ENCODE measurements at regions not wholly inside any gene's neighbourhood (a gene's known extent, or its start where the extent isn't known, plus 50 kb on each side); places are given as distances from the start of the nearest gene placed in this dataset.

- 29 to 45% (median 31%) methylated on average over 4 of the region's 4 CpGs for WGBS, 5 donors
Measured at GRCh38 chr20:4568361-4568959, 117.8 kb upstream of the PRNP start.

GRCh38 chr20:4567170-4567569 is 119.1 kb upstream of the PRNP start:
- Histone ChIP-seq H3K4me3 (no peak overlapping the region), H3K9me3 (peaks cover 0 to 5% (median 0%) of the 10 kb centered on the region in 8 donors), H3K4me1 (no peaks in the 10 kb centered on the region), H3K27ac (no peak overlapping the region), H3K27me3 (replicated peaks in 1 of 7) (peaks cover 0 to 9% (median 0%) of the 10 kb centered on the region in 7 donors), H3K36me3 (no peaks in the 10 kb centered on the region)
- TF ChIP-seq CTCF (IDR thresholded peaks at IDR 0.05 in 8 of 11, conservative IDR thresholded peaks at IDR 0.05 in 3 of 11), result no peak
- WGBS, 5 donors, result 40 to 49% (median 45%) methylated on average over 2 of the region's 2 CpGs
- intact Hi-C loops (cut with DNase I; ENCODE audit: low total_unique reads), result no loop called here
- DNase-seq, result no peak

More at GRCh38 chr20:4568361-4568959, 117.8 kb upstream of the PRNP start:
- Histone ChIP-seq H3K4me1 (no peaks in the 10 kb centered on the region), H3K9me3 (peaks cover 0 to 5% (median 0%) of the 10 kb centered on the region in 8 donors), H3K27ac (no peak overlapping the region), H3K4me3 (no peak overlapping the region), H3K27me3 (replicated peaks in 1 of 7) (peaks cover 0 to 6% (median 0%) of the 10 kb centered on the region in 7 donors), H3K36me3 (no peaks in the 10 kb centered on the region)
- no peak for TF ChIP-seq POLR2A (IDR thresholded peaks at IDR 0.05)
- TF ChIP-seq POLR2AphosphoS5 (IDR thresholded peaks at IDR 0.05), result no peak
- TF ChIP-seq CTCF (IDR thresholded peaks at IDR 0.05 in 8 of 11, conservative IDR thresholded peaks at IDR 0.05 in 3 of 11), result no peak
- intact Hi-C loops (cut with DNase I; ENCODE audit: low total_unique reads), result no loop called here
- no peak for DNase-seq

GRCh38 chr20:4563534-4563933 is 122.7 kb upstream of the PRNP start:
- intact Hi-C loops (cut with DNase I; ENCODE audit: low total_unique reads), result no loop called here
- Histone ChIP-seq H3K4me1 (no peaks in the 10 kb centered on the region), H3K27ac (no peak overlapping the region), H3K36me3 (no peaks in the 10 kb centered on the region), H3K4me3 (no peak overlapping the region), H3K27me3 (replicated peaks in 1 of 7) (peaks cover 0 to 18% (median 0%) of the 10 kb centered on the region in 7 donors), H3K9me3 (peaks cover 0 to 9% (median 0%) of the 10 kb centered on the region in 8 donors)
- DNase-seq, result no peak
- WGBS, 5 donors, result 11 to 22% (median 14%) methylated on average over 4 of the region's 4 CpGs
- TF ChIP-seq POLR2A (IDR thresholded peaks at IDR 0.05), result no peak
- no peak for TF ChIP-seq POLR2AphosphoS5 (IDR thresholded peaks at IDR 0.05)
- no peak for TF ChIP-seq CTCF (IDR thresholded peaks at IDR 0.05 in 8 of 11, conservative IDR thresholded peaks at IDR 0.05 in 3 of 11)

GRCh38 chr20:4563031-4563430 is 123.2 kb upstream of the PRNP start:
- Histone ChIP-seq H3K4me1 (no peaks in the 10 kb centered on the region), H3K4me3 (no peak overlapping the region), H3K36me3 (no peaks in the 10 kb centered on the region), H3K27me3 (replicated peaks in 1 of 7) (peaks cover 0 to 18% (median 0%) of the 10 kb centered on the region in 7 donors), H3K9me3 (peaks cover 0 to 9% (median 0%) of the 10 kb centered on the region in 8 donors), H3K27ac (no peak overlapping the region)
- no peak for TF ChIP-seq POLR2AphosphoS5 (IDR thresholded peaks at IDR 0.05)
- TF ChIP-seq POLR2A (IDR thresholded peaks at IDR 0.05), result no peak
- intact Hi-C loops (cut with DNase I; ENCODE audit: low total_unique reads), result no loop called here
- no peak for DNase-seq
